IMR-90 (cell line): ENCODE measurements at regions not wholly inside any gene's neighbourhood (a gene's known extent, or its start where the extent isn't known, plus 50 kb on each side); places are given as distances from the start of the nearest gene placed in this dataset.

Experiments
- ATAC-seq: fragments of 200-7000 bp; cut with Tn5 transposase; 2 replicates; pipeline ENCODE4 v1.9.1; 2020; ENCODE audit warnings: low read depth, mild to moderate bottlenecking, moderate library complexity
- BruUV-seq: library from RNA; stranded (reverse); fragments of 400-500 nt; replicated peaks from 2 replicates; lab custom pipeline; 2021; lab: Mats Ljungman, UMichigan
- CTCF ChIA-PET: fragments of 300-600 bp; formaldehyde crosslinking; extraction: SDS; loops from one replicate; lab custom pipeline; 2021; ENCODE audit warnings: antibody characterized with exemption; lab: Yijun Ruan, JAX
- POLR2A ChIA-PET: fragments of 300-600 bp; sonication (Branson Sonifier 250); formaldehyde crosslinking; loops from one replicate; lab custom pipeline; 2022; ENCODE audit warnings: antibody characterized with exemption; ENCODE audit not compliant: unreplicated experiment; lab: Charles Lee
- DNase-seq: peaks from one replicate; pipeline ENCODE4 v3.0.0; 2013
- H2AFZ ChIP-seq: replicated peaks from 2 replicates; pipeline ENCODE3; 2013; ENCODE audit warnings: low read length, mild to moderate bottlenecking; ENCODE audit not compliant: poor library complexity
- H2AK5ac ChIP-seq: 2 replicates; pipeline ENCODE4 v1.6.1; 2013; ENCODE audit warnings: low read depth, low read length, inconsistent platforms
- H2AK9ac ChIP-seq: replicated peaks from 2 replicates; pipeline ENCODE3; 2013; ENCODE audit warnings: mild to moderate bottlenecking, low read depth, low read length, moderate library complexity; ENCODE audit not compliant: poor library complexity
- H2BK120ac ChIP-seq: 2 replicates; pipeline ENCODE4 v1.6.1; 2013; ENCODE audit warnings: low read depth, low read length, inconsistent platforms
- H2BK15ac ChIP-seq: 3 replicates; pipeline ENCODE4 v1.6.1; 2013; ENCODE audit warnings: low read depth, low read length, inconsistent platforms
- H2BK20ac ChIP-seq: 2 replicates; pipeline ENCODE4 v1.6.1; 2013; ENCODE audit warnings: low read depth, mild to moderate bottlenecking, inconsistent platforms, low read length, moderate library complexity
- H2BK5ac ChIP-seq: 2 replicates; pipeline ENCODE4 v1.6.1; 2013; ENCODE audit warnings: mild to moderate bottlenecking, low read depth, low read length, inconsistent platforms; ENCODE audit not compliant: poor library complexity, severe bottlenecking
- H3K14ac ChIP-seq: replicated peaks from 2 replicates; pipeline ENCODE4 v1.6.1; 2013; ENCODE audit warnings: low read depth, low read length, inconsistent platforms
- H3K18ac ChIP-seq: 2 replicates; pipeline ENCODE4 v1.6.1; 2013; ENCODE audit warnings: low read depth, low read length, control low read depth
- H3K23ac ChIP-seq: 2 replicates; pipeline ENCODE4 v1.6.1; 2013; ENCODE audit warnings: low read depth, low read length, inconsistent platforms
- H3K27ac ChIP-seq: 2 replicates; pipeline ENCODE4 v1.5.1; 2013; ENCODE audit warnings: mild to moderate bottlenecking, control low read depth, low read length; ENCODE audit not compliant: insufficient read depth
- H3K27me3 ChIP-seq: 2 replicates; pipeline ENCODE4 v1.6.1; 2013; ENCODE audit warnings: low read length; ENCODE audit not compliant: control insufficient read depth, insufficient read depth
- H3K36me3 ChIP-seq: 2 replicates; pipeline ENCODE4 v1.6.1; 2013; ENCODE audit warnings: low read length, mixed read lengths; ENCODE audit not compliant: control insufficient read depth, insufficient read depth
- H3K4ac ChIP-seq: 2 replicates; pipeline ENCODE4 v1.6.1; 2013; ENCODE audit warnings: low read depth, low read length, inconsistent platforms
- H3K4me1 ChIP-seq: 2 replicates; pipeline ENCODE4 v1.6.1; 2013; ENCODE audit warnings: low read length, mixed read lengths; ENCODE audit not compliant: control insufficient read depth, insufficient read depth
- H3K4me2 ChIP-seq: 2 replicates; pipeline ENCODE4 v1.6.1; 2013; ENCODE audit warnings: low read depth, mild to moderate bottlenecking, control low read depth, low read length, moderate library complexity
- H3K4me3 ChIP-seq: 2 replicates; pipeline ENCODE4 v1.5.1; 2013; ENCODE audit warnings: low read depth, mild to moderate bottlenecking, control low read depth, low read length, moderate library complexity; ENCODE audit not compliant: insufficient read depth
- H3K56ac ChIP-seq: 2 replicates; pipeline ENCODE4 v1.6.1; 2013; ENCODE audit warnings: low read length, inconsistent platforms; ENCODE audit not compliant: insufficient read depth; ENCODE audit errors: extremely low read depth
- H3K79me1 ChIP-seq, 2 experiments: 2 replicates each; pipeline ENCODE4 v1.6.1; 2013; ENCODE audit warnings: low read length in 2 of 2, inconsistent platforms in 1 of 2, low read depth in 1 of 2
- H3K9ac ChIP-seq: 2 replicates; pipeline ENCODE4 v1.6.1; 2013; ENCODE audit warnings: low read depth, low read length, control low read depth
- H3K9me1 ChIP-seq: 2 replicates; pipeline ENCODE4 v1.6.1; 2013; ENCODE audit warnings: low read length, inconsistent platforms; ENCODE audit not compliant: insufficient read depth
- H3K9me3 ChIP-seq: 2 replicates; pipeline ENCODE4 v1.6.1; 2013; ENCODE audit warnings: low read length; ENCODE audit not compliant: control insufficient read depth, insufficient read depth
- H4K20me1 ChIP-seq: 2 replicates; pipeline ENCODE4 v1.6.1; 2013; ENCODE audit warnings: low read length, inconsistent platforms; ENCODE audit not compliant: insufficient read depth
- H4K5ac ChIP-seq: 2 replicates; pipeline ENCODE4 v1.6.1; 2013; ENCODE audit warnings: mild to moderate bottlenecking, low read depth, low read length, control low read depth
- H4K8ac ChIP-seq, 2 experiments: 2 replicates each; pipeline ENCODE4 v1.6.1; 2013; ENCODE audit warnings: low read depth in 2 of 2, low read length in 2 of 2, control low read depth in 1 of 2, inconsistent platforms in 1 of 2
- H4K91ac ChIP-seq: 2 replicates; pipeline ENCODE4 v1.6.1; 2013; ENCODE audit warnings: low read depth, low read length, inconsistent platforms; ENCODE audit not compliant: insufficient read depth
- BHLHE40 ChIP-seq: fragments of 150-350 bp; IDR thresholded peaks from 2 replicates; pipeline ENCODE4 v1.6.1; 2016; ENCODE audit warnings: mild to moderate bottlenecking, low read depth, low read length
- CEBPB ChIP-seq: IDR thresholded peaks from 2 replicates; pipeline ENCODE4 v1.6.1; 2012; ENCODE audit warnings: low read depth, low read length, improper control_type of control experiment
- FOS ChIP-seq: fragments of 150-350 bp; IDR thresholded peaks from 2 replicates; pipeline ENCODE4 v1.6.1; 2016; ENCODE audit warnings: low read depth, low read length
- MAFK ChIP-seq: IDR thresholded peaks from 2 replicates; pipeline ENCODE4 v1.6.1; 2012; ENCODE audit warnings: low read depth, low read length, improper control_type of control experiment
- MAZ ChIP-seq: IDR thresholded peaks from 2 replicates; pipeline ENCODE4 v1.6.1; 2012; ENCODE audit warnings: low read depth, mild to moderate bottlenecking, low read length, improper control_type of control experiment, moderate library complexity, borderline replicate concordance
- POLR2A ChIP-seq: IDR thresholded peaks from 2 replicates; pipeline ENCODE4 v1.6.1; 2012; ENCODE audit warnings: mild to moderate bottlenecking, low read depth, low read length
- RAD21 ChIP-seq: IDR thresholded peaks from 2 replicates; pipeline ENCODE4 v1.6.1; 2012; ENCODE audit warnings: low read length, improper control_type of control experiment
- SMC3 ChIP-seq: fragments of 150-350 bp; IDR thresholded peaks from 2 replicates; pipeline ENCODE4 v1.6.1; 2016; ENCODE audit warnings: low read depth, mild to moderate bottlenecking, antibody characterized with exemption, low read length, moderate library complexity
- WGBS, 2 experiments: methylation state at CpG; one replicate each; pipeline versions ENCODE4 v1.1.5 to v1.1.7; 2013; ENCODE audit warnings: missing lambda C conversion rate in 2 of 2; ENCODE audit not compliant: insufficient read length in 1 of 2; ENCODE audit errors: extremely low coverage in 2 of 2; 5-methylcytosine and 5-hydroxymethylcytosine counted together
- dilution Hi-C: fragments of 300-500 bp; cut with HindIII; formaldehyde crosslinking; loops from one replicate; pipeline ENCODE4 v1.14.3; 2018; ENCODE audit warnings: low sequenced_read_pairs; ENCODE audit not compliant: unreplicated experiment
- in situ Hi-C: fragments of 300-500 bp; cut with MboI; formaldehyde crosslinking; loops from 3 replicates; pipeline ENCODE4 v1.14.3; 2019; ENCODE audit warnings: low sequenced_read_pairs, inconsistent platforms, mixed read lengths
- intact Hi-C: fragments of 100-400 bp; cut with micrococcal nuclease; formaldehyde crosslinking; loops from 2 replicates; pipeline ENCODE4 v1.10.0; 2022

GRCh38 chr1:221834698-221835513 is 93.0 kb upstream of the DUSP10 start:
- dilution Hi-C loops (no loop called here), in situ Hi-C loops (no loop called here), intact Hi-C loops (no loop called here)
- POLR2A ChIA-PET = no interaction called here
- H3K9me1 ChIP-seq = peaks cover 4% of the 10 kb centered on the region
- H4K8ac ChIP-seq = no peak overlapping the region
- no peak overlapping the region for H3K23ac ChIP-seq
- peak overlapping the region; percentile 47; the same call in 1 of the 2 replicates for H2BK20ac ChIP-seq
- no peak for TF ChIP-seq BHLHE40
- TF ChIP-seq SMC3 = no peak
- no peak for TF ChIP-seq MAZ
- no peak for TF ChIP-seq POLR2A
- TF ChIP-seq MAFK = no peak
- TF ChIP-seq RAD21 = no peak
- TF ChIP-seq CEBPB = peak; percentile 78
- no peak for TF ChIP-seq FOS
- 20% methylated on average over 1 of the region's 3 CpGs; no CpG with 5 or more reads in 1 of the 2 experiments for WGBS, 2 experiments
- no peak overlapping the region for H3K14ac ChIP-seq
- no peak overlapping the region for H3K27ac ChIP-seq
- CTCF ChIA-PET = interaction anchor here (1.3 kb wide), 1 partner anchor 12 kb away, joined by 3 read pairs; no protein-coding TSS in a partner anchor
- BruUV-seq = no TSS peak
- no peak overlapping the region for H3K18ac ChIP-seq
- peak overlapping the region; percentile 19; the same call in 1 of the 2 replicates for H2BK120ac ChIP-seq
- H2AK9ac ChIP-seq = no peak overlapping the region
- H2AFZ ChIP-seq = no peak overlapping the region
- H3K79me1 ChIP-seq = no peaks in the 10 kb centered on the region
- no peak overlapping the region for H3K4me2 ChIP-seq
- no peak overlapping the region for H3K4me3 ChIP-seq
- no peak for DNase-seq
- H2AK5ac ChIP-seq = no peak overlapping the region; the same call in 1 of the 2 replicates
- no peaks in the 10 kb centered on the region for H3K36me3 ChIP-seq
- no peaks in the 10 kb centered on the region for H3K9me3 ChIP-seq
- H3K9ac ChIP-seq = no peak overlapping the region
- H4K5ac ChIP-seq = 0 out of 2 replicates have a peak overlapping the region, but pooled peaks have one; percentile 17
- H4K20me1 ChIP-seq = no peaks in the 10 kb centered on the region
- no peak overlapping the region for H3K56ac ChIP-seq
- peak overlapping the region; percentile 19; the same call in 1 of the 3 replicates for H2BK15ac ChIP-seq
- H2BK5ac ChIP-seq = no peak overlapping the region
- 0 out of 2 replicates have a peak overlapping the region, but pooled peaks have one; percentile 43 for H3K4ac ChIP-seq
- no peaks in the 10 kb centered on the region for H3K27me3 ChIP-seq
- ATAC-seq = no peak
- H3K4me1 ChIP-seq = peaks cover 17% of the 10 kb centered on the region
- H4K91ac ChIP-seq = peak overlapping the region; percentile 24
